ENCODE measurements at regions not wholly inside any gene's neighbourhood (a gene's known extent, or its start where the extent isn't known, plus 50 kb on each side); places are given as distances from the start of the nearest gene placed in this dataset.

- no peak for DNase-seq
These were observed 2340.7 kb downstream of the PCDH7 start for GRCh38 chr4:33060674-33061542.

- no peak for DNase-seq
These were observed 2341.6 kb downstream of the PCDH7 start for GRCh38 chr4:33061727-33062126.

- DNase-seq = no peak
These were observed 2342.1 kb downstream of the PCDH7 start for GRCh38 chr4:33062155-33062806.

GRCh38 chr4:33063241-33063640, 2343.1 kb downstream of the PCDH7 start:
- DNase-seq = no peak

GRCh38 chr4:33064238-33064637, 2344.1 kb downstream of the PCDH7 start:
- DNase-seq = no peak

GRCh38 chr4:33065749-33066148, 2345.6 kb downstream of the PCDH7 start:
- no peak for DNase-seq

GRCh38 chr4:33067221-33067620, 2347.1 kb downstream of the PCDH7 start:
- no peak for DNase-seq

- no peak for DNase-seq
These were observed 2348.4 kb downstream of the PCDH7 start for GRCh38 chr4:33068539-33068938.

GRCh38 chr4:33071535-33071934, 2351.4 kb downstream of the PCDH7 start:
- DNase-seq = no peak

GRCh38 chr4:33072298-33073089, 2352.3 kb downstream of the PCDH7 start:
- no peak for DNase-seq

GRCh38 chr4:33073811-33074210, 2353.6 kb downstream of the PCDH7 start:
- DNase-seq = no peak

- DNase-seq = no peak
These were observed 2358.0 kb downstream of the PCDH7 start for GRCh38 chr4:33078145-33078544.

- no peak for DNase-seq
These were observed 2360.1 kb downstream of the PCDH7 start for GRCh38 chr4:33080275-33080674.

- no peak for DNase-seq
These were observed 2365.5 kb downstream of the PCDH7 start for GRCh38 chr4:33085709-33086108.

GRCh38 chr4:33086331-33086925, 2366.3 kb downstream of the PCDH7 start:
- DNase-seq = no peak

GRCh38 chr4:33088713-33089112, 2368.5 kb downstream of the PCDH7 start:
- no peak for DNase-seq

GRCh38 chr4:33090910-33091309, 2370.7 kb downstream of the PCDH7 start:
- no peak for DNase-seq

- no peak for DNase-seq
These were observed 2371.8 kb downstream of the PCDH7 start for GRCh38 chr4:33091961-33092360.

- no peak for DNase-seq
These were observed 2384.1 kb downstream of the PCDH7 start for GRCh38 chr4:33104273-33104672.

GRCh38 chr4:33107814-33108213, 2387.6 kb downstream of the PCDH7 start:
- no peak for DNase-seq

GRCh38 chr4:33111117-33111516, 2390.9 kb downstream of the PCDH7 start:
- no peak for DNase-seq

- no peak for DNase-seq
These were observed 2396.7 kb downstream of the PCDH7 start for GRCh38 chr4:33116871-33117270.

- no peak for DNase-seq
These were observed 2405.8 kb downstream of the PCDH7 start for GRCh38 chr4:33126002-33126401.
